ENCODE measurements at regions not wholly inside any gene's neighbourhood (a gene's known extent, or its start where the extent isn't known, plus 50 kb on each side); places are given as distances from the start of the nearest gene placed in this dataset.

GRCh38 chr6:24988562-24988961, 52.8 kb upstream of the RIPOR2 start:
- TF ChIP-seq, protein P1, sequence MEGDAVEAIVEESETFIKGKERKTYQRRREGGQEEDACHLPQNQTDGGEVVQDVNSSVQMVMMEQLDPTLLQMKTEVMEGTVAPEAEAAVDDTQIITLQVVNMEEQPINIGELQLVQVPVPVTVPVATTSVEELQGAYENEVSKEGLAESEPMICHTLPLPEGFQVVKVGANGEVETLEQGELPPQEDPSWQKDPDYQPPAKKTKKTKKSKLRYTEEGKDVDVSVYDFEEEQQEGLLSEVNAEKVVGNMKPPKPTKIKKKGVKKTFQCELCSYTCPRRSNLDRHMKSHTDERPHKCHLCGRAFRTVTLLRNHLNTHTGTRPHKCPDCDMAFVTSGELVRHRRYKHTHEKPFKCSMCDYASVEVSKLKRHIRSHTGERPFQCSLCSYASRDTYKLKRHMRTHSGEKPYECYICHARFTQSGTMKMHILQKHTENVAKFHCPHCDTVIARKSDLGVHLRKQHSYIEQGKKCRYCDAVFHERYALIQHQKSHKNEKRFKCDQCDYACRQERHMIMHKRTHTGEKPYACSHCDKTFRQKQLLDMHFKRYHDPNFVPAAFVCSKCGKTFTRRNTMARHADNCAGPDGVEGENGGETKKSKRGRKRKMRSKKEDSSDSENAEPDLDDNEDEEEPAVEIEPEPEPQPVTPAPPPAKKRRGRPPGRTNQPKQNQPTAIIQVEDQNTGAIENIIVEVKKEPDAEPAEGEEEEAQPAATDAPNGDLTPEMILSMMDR (conservative IDR thresholded peaks at IDR 0.05; ENCODE audit: low read depth, low read length): no peak
- no peak for TF ChIP-seq CEBPB (IDR thresholded peaks at IDR 0.05; ENCODE audit: low read depth, low read length)
- no peak for TF ChIP-seq POLR2A (IDR thresholded peaks at IDR 0.05; ENCODE audit: low read depth, low read length)
- no peak for TF ChIP-seq RCOR1 (IDR thresholded peaks at IDR 0.05; ENCODE audit: insufficient replicate concordance, low read length)
- TF ChIP-seq, protein P2, sequence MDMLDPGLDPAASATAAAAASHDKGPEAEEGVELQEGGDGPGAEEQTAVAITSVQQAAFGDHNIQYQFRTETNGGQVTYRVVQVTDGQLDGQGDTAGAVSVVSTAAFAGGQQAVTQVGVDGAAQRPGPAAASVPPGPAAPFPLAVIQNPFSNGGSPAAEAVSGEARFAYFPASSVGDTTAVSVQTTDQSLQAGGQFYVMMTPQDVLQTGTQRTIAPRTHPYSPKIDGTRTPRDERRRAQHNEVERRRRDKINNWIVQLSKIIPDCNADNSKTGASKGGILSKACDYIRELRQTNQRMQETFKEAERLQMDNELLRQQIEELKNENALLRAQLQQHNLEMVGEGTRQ (IDR thresholded peaks at IDR 0.05; ENCODE audit: low read depth, low read length): no peak
- no peak for TF ChIP-seq ELK1 (IDR thresholded peaks at IDR 0.05; ENCODE audit: borderline replicate concordance, low read depth, low read length)
- no peak for TF ChIP-seq SMC3 (IDR thresholded peaks at IDR 0.05; ENCODE audit: low read depth, low read length)
- TF ChIP-seq MAFK (IDR thresholded peaks at IDR 0.05; ENCODE audit: low read depth, low read length): no peak

Measured in IMR-90 (cell line).